ENCODE measurements at regions not wholly inside any gene's neighbourhood (a gene's known extent, or its start where the extent isn't known, plus 50 kb on each side); places are given as distances from the start of the nearest gene placed in this dataset.

DNA sequence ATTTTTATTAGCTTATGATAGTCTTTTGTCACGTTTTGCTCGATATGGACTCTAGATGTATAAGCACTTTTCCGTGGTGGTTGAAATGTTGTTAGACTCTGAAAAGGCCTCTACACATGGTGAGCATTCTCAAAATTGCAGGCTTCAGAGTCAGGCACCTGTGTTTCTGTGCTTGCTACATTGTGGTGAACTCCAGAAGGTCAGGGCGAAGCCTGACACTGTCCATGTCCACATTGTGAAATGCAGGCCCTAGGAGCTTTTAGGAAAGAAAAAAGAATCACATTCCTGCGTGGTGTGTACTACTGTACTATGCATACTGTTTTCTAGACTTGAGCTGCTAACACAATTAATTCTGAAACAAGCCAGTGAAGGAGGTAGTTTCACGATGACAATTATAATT, 86.3 kb downstream of the HS3ST1 start:
- in situ Hi-C loops (cut with MboI; ENCODE audit: low sequenced_read_pairs, unreplicated experiment) = no loop called here
- TF ChIP-seq, protein P1, sequence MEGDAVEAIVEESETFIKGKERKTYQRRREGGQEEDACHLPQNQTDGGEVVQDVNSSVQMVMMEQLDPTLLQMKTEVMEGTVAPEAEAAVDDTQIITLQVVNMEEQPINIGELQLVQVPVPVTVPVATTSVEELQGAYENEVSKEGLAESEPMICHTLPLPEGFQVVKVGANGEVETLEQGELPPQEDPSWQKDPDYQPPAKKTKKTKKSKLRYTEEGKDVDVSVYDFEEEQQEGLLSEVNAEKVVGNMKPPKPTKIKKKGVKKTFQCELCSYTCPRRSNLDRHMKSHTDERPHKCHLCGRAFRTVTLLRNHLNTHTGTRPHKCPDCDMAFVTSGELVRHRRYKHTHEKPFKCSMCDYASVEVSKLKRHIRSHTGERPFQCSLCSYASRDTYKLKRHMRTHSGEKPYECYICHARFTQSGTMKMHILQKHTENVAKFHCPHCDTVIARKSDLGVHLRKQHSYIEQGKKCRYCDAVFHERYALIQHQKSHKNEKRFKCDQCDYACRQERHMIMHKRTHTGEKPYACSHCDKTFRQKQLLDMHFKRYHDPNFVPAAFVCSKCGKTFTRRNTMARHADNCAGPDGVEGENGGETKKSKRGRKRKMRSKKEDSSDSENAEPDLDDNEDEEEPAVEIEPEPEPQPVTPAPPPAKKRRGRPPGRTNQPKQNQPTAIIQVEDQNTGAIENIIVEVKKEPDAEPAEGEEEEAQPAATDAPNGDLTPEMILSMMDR (IDR thresholded peaks at IDR 0.05; ENCODE audit: borderline replicate concordance, control extremely low read depth, extremely low read depth, insufficient read depth, missing control alignments) = no peak

DNA sequence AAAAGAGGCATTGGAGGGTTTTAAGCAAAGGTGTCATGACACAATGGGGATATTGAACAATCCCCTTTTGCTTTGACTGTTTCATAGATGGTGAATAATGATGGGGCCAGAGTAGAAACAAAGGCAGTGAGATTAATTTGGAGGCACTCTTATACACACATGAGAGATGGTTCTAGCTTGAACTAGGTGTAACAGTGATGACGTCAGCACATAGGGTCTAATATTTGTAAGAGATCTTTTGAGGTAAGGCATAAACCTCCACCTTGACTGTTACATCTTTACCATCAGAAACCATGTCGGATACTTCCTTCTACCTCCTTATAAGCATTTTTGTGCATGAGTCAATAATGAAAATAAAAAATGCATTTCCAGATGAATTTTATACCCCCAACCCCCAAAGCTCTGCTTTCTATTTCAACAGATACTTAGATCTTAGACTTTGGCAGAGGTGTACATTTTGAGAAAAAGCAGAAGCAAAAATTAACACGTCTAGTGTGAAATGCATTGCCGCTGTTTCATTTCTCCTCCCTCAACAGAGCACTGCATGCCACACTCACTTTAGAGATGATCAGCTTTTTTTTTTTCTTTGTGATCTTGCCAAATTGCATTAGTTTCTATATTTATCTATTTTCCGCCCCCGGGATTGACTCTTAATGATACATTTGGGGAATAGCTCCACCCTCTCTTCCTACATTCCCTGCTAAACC, 87.2 kb downstream of the HS3ST1 start:
- no peak for DNase-seq (ENCODE audit: low spot score)
- in situ Hi-C loops (cut with MboI; ENCODE audit: low sequenced_read_pairs, unreplicated experiment) = no loop called here
- TF ChIP-seq, protein P1 (IDR thresholded peaks at IDR 0.05; ENCODE audit: borderline replicate concordance, control extremely low read depth, extremely low read depth, insufficient read depth, missing control alignments) = no peak

More for the DNA sequence above, 86.3 kb downstream of the HS3ST1 start:
- no peak for DNase-seq (ENCODE audit: low spot score)

DNA sequence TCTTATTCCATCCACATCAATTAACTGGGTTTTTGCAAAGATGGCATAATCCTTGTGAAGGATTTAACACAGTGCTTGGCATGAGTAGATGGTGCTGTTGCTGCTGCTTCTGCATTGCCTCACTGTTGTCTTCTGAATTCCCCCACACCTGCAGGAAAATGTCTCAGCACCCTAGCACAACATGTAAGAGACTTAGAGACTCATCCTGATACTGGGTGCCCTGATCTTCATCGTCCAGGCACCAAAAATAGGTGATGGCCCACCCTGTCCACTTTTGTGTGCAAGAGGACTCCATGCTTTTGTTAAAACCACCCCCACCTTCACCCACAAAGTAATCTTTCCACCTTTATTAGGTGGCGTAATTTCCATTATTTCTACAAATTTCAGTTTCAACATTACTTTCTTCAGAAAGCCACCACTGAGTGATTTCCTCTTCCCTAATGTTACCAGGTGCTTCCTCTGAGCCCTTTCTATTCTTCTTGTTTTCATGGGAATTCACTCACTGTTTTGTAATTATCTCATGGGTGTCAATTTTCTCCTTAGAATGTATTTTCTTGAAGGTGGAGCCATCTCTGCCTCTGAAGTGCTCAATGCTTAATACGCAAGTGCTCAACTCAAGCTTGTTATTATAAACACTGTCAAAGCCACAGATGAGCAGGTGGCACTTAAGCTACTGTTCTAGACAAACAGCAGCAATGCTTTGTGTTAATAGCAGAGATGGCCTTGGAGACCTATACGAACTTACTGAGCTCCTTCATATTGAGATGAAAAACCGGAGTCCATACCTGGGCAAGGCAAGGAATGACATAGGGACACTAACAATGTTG, 89.5 kb downstream of the HS3ST1 start:
- TF ChIP-seq, protein P1 (IDR thresholded peaks at IDR 0.05; ENCODE audit: borderline replicate concordance, control extremely low read depth, extremely low read depth, insufficient read depth, missing control alignments) = no peak
- in situ Hi-C loops (cut with MboI; ENCODE audit: low sequenced_read_pairs, unreplicated experiment) = no loop called here
- DNase-seq (ENCODE audit: low spot score) = no peak

DNA sequence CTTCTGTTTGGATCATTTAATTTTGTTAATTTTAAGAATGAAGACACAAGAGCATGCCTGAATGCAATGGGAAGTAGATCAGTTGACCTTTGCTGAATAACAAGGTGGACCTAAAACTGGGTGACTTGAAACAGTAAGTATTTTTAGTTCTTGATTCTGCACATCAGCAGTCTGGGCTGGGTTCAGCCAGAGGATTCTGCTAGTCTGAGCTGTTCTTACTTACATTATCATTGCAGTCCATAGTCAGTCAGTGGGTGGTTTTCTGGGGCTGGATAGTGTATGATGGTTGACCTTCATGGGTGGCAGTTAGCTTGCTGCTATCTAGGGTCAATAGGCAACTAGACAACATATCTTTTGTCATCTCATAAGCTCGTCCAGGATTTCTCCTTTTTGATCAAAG, 91.4 kb downstream of the HS3ST1 start:
- in situ Hi-C loops (cut with MboI; ENCODE audit: low sequenced_read_pairs, unreplicated experiment) = no loop called here
- DNase-seq (ENCODE audit: low spot score) = no peak
- TF ChIP-seq, protein P1 (IDR thresholded peaks at IDR 0.05; ENCODE audit: borderline replicate concordance, control extremely low read depth, extremely low read depth, insufficient read depth, missing control alignments) = no peak

DNA sequence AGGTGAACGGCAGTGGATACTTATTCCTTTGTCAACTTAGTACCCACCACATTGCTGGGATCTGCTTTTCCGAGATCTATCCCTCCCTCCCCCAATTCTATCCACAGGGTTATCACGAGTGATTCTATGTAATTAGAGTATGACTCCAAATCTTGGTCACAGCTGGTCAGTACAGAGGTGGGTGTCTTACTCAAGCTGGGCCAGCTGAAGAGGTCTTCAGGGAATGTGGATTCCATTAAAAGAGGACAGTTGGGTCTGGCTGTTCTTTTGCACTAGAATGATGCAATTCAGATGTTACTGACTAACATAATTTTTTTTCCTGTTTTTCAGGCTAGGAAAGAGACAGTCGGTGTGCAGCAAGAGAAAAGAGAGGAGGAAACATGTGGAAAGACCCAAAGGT, 92.3 kb downstream of the HS3ST1 start:
- in situ Hi-C loops (cut with MboI; ENCODE audit: low sequenced_read_pairs, unreplicated experiment) = no loop called here

DNA sequence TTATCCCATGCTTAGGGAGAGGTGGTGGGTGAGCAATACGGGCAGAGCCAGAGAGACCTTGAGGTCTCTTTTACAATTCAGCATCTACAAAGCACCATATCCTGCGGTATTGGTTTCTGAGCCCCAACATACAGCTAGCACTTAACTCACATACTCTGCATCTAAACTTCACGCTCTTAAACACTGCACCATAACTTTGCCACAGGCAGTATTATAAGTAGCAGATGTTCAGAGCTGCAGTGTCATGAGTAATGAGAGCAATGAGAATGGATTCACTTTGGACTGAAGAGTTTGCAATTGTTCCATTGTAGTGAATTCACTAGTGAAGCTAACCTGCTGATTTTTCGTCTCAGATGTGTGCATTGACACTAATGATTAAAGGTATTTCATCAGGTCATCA, 93.8 kb downstream of the HS3ST1 start:
- TF ChIP-seq, protein P1 (IDR thresholded peaks at IDR 0.05; ENCODE audit: borderline replicate concordance, control extremely low read depth, extremely low read depth, insufficient read depth, missing control alignments) = no peak
- DNase-seq (ENCODE audit: low spot score) = no peak
- in situ Hi-C loops (cut with MboI; ENCODE audit: low sequenced_read_pairs, unreplicated experiment) = no loop called here

More for the DNA sequence above, 92.3 kb downstream of the HS3ST1 start:
- DNase-seq (ENCODE audit: low spot score) = no peak
- TF ChIP-seq, protein P1 (IDR thresholded peaks at IDR 0.05; ENCODE audit: borderline replicate concordance, control extremely low read depth, extremely low read depth, insufficient read depth, missing control alignments) = no peak
